GM21825 (cell line): ENCODE measurements at regions not wholly inside any gene's neighbourhood (a gene's known extent, or its start where the extent isn't known, plus 50 kb on each side); places are given as distances from the start of the nearest gene placed in this dataset.

Source experiments
- ATAC-seq: cut with Tn5 transposase; IDR thresholded peaks from one replicate; pipeline ENCODE4 v1.9.1; 2021; ENCODE audit warnings: mild to moderate bottlenecking, moderate library complexity; ENCODE audit not compliant: unreplicated experiment

DNA sequence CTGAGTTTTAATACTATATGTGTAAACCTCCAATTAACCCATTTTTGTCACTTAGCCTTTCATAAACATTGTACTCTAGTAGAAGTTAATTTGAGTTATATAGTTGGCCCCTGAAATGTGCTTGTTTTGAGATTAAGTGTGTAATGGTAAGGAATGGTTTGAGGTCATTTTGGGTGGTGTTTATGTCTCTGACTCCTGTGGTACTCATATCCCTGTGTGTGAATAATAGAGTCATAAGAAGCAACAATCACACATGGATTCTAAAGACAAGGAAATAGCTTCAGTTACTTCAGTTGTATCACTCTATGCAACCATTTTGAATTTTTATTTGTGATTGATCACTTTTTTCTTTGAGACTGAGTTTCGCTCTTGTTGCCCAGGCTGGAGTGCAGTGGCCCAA, 408.5 kb downstream of the MFSD1 start:
- no peak for ATAC-seq

DNA sequence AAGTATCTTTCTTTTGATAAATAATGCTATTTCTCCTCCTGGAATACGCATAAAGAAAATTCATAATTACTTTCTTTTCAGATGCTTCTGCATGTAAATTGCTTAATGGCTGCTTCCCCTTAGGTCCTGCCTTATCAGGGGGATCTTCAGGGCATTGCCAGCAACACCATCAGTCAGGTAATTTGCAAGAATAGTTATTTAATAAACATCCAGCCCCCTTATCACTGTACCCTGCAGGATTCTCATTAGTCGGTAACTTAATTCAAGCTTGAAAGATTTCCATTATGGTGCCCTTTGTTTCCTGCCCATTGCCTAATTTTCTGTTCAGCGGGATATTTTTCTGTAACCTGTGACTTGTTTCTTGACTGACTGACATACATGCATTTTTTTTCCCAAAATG, 414.5 kb downstream of the MFSD1 start:
- ATAC-seq: no peak

DNA sequence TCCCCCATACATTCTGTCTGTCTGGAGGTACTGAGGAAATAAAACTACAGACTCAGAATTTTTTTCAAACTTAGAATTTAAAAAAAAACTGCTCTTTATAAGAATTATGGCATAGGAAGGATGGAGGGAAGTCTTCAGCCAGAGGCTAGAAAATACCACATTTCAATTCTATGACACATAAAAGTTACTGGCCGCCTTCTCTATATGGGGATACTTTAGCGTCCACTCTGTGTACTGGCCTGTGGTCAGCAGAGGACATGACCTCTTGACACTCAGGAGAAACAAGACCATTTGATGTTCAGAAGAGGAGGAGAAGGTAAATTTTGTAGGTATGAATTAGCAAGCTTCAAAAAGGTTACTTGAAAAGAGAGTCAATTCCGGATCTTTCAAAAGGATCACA, 417.4 kb downstream of the MFSD1 start:
- no peak for ATAC-seq

DNA sequence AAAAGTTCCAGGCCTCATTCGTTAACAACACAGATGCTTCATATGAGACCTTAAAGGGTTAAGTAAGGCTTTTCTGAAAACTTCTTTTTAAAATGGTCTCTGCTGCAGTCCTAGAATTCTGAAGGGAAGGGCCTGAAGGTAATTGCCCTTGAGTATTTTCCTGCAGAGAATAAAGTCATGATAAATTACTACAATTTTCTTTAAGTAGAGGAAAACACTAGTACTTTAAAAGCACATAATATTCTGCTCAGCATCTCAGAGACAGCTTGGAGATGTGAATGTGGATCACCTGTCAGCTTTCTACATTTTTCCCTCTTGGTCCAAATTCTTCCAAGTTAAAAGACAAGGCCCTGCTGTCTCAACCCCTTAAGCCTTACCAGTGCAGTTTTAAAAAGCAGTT, 419.5 kb downstream of the MFSD1 start:
- ATAC-seq: no peak

DNA sequence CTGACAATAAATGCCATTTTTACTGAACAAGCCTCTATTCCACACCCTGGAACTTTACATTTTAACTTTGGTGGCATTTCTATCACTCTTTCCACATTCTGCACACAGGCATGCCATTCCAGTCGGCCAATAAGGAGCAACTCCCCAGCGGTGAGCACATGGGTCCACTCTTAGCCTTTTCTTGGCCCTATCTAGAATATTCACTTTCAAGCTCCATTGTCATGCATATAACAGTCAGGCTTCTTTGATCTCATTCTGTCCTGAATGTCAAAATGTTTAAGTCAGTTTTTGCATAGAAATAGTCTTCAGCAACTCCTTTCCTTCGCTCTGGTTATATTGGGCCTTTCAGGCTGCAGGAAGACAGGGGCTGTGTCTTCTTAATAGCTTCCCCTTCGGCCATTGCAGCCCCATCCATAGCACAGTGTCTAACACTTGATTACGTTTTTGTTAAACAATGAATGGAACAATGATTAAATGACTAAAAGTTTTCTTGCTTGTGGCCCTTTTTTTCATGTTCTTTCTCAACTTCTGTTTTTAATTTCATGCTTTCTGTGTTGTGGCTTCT, 427.3 kb downstream of the MFSD1 start:
- ATAC-seq: no peak

DNA sequence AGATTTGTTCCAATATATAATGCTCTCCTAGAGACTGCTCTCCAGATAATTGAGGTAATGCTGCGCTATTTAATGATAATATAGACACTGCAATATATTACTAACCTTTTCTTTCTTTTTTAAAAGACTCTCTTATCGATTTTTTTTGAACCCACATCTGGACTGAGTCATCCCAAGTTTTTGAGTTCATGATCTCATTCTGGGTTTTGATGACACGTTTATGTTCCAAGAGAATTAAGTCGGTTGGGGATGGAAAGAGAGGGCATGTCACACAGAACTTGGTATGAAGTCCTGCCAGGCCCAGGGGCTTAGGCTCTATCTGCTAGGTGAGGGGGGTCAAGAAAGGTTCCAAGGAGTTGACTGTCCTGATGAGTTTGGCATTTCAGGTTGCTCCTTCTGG, 431.1 kb downstream of the MFSD1 start:
- ATAC-seq: no peak

DNA sequence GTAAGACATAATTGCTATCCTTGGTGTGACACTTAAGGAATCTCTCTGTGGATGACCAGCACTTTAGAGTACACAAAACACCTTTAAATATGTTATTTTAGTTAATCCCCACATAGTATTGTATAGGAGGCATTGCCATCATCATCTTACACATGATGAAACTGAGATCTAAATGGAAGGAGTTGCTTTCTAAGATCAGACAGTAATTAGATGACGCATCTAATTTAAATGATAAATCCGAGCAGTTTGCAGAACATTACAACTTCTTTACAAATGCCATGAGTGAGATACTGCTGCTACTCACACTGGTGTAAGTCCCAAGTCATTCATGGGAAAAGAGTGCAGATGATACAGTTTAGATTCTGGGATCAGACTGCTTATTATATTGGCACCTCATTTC, 431.9 kb downstream of the MFSD1 start:
- ATAC-seq: no peak

DNA sequence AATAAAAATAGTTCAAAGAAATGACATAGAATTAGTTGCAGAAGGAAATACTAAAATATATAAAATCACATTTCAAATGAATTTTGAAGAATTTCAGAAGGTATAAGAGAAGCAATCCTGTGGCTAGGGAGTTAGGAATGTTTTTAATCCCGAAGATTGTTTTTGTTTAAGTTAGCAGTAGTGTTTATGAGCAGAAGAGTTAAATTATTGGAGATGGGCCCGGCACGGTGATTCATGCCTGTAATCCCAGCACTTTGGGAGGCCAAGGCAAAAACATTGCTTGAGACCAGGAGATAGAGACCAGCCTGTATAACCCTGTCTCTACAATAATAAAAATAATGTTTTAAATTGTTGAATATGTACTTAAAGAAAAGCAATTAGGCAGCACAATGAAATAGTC, 432.5 kb downstream of the MFSD1 start:
- no peak for ATAC-seq

DNA sequence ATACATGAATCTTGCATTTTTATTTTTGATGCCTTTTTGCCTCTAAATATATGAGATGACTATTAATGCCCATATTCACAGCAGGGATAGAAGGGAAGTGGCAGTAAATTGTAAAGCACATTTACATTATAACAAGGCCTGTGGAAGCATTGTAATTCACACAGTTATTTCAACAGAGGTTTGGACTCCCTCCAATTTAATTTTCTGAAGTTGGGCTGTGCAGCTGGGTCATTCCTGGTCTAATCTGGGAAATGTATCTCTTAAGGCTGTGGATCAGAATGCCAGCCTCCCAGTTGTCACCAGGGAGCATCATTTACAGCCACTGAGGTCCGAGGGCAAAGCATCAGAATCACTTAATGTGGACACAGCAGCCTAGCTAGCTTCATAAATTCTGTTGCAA, 434.5 kb downstream of the MFSD1 start:
- no peak for ATAC-seq

DNA sequence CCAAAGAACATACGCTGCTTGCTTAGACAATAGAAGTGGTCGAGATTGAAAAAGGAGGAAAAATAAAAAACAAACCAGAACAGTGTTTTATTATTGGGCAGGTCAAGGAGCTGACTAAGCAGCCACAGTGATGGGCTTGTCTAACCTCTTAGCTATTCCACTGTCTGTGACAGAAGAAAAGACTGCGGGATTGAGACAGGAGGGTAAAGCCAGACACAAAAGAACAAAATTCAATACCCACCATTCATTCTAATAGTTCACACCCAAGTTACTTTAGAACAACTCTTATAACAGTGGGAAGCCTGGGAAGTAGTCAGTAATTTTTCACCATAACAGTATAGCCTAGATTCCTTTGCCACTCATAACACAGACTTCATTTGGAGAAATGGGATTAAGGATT, 435.4 kb downstream of the MFSD1 start:
- no peak for ATAC-seq

DNA sequence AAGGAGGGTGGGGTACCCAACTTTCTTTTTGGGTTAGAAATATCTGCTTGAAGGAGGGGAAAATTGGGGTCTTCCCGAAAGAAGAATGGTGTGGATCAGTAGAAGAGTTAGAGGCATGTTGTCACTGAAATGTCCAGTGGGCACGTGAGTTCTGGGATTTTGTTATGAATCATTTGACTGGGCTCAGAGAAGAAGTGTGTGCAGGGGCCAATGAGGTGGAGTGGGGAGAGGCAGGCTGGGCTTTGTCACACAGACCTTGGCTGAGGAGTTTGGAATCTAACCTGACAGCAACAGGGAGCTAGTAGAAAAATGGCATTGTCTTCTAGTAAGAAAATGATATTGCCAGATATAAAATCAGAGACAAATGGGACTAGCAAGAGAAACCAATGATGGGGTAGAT, 436.8 kb downstream of the MFSD1 start:
- ATAC-seq: no peak

DNA sequence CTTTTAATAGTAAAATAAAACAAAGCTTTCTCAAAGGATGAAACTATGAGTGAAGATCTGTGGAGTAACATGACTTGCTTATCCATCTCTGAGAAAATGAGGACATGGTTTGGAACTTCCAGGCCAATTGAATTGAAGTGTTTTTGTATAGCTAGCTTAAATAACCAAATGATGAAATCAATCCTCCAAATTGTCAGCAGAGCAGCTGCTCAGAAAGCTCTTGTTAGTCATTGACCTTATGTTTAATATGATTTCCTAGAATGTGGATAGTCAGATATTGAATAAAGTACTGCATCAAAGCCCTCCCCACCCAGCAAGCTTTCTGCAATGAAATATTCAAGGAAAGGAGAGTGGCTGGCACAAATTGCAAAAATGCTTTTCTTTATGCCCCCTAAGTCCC, 437.2 kb downstream of the MFSD1 start:
- ATAC-seq: no peak

DNA sequence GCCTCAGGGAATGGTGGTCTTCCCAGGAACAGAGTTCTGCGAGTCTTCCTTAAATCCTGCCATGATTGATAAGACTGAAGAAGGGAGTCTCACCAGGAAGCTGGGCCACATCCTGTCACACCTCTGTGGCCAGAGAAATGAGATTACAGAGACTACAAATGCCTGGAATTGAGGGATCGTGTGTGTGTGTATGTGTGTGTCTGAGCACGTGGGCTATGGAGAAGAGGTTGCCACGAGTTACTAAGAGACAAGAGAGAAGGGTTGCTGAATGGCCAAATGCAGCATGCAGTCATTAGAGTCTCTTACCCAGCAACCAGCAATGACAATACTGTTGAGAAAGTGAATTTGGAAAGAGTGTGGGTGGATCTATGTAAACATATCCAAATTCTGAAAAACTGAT, 443.1 kb downstream of the MFSD1 start:
- ATAC-seq: no peak

DNA sequence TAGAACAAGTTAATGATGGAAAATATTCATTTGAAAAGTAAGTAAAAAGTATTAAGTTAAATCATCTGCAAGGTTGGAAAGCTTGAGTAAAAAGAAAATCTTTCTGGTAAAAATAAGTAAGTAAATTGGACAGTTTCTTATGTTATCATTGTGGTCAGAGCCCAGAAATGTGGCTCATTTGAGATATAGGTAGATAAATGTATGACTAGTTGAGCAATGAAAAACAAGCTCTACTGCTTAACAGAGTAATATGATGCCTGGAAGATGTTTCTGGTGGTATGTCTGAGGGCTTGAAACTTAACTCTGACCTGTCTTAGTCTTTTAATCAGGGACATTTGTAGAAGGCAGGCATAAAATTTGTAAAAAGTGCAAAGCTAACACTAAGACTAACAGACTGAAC, 444.0 kb downstream of the MFSD1 start:
- ATAC-seq: no peak

DNA sequence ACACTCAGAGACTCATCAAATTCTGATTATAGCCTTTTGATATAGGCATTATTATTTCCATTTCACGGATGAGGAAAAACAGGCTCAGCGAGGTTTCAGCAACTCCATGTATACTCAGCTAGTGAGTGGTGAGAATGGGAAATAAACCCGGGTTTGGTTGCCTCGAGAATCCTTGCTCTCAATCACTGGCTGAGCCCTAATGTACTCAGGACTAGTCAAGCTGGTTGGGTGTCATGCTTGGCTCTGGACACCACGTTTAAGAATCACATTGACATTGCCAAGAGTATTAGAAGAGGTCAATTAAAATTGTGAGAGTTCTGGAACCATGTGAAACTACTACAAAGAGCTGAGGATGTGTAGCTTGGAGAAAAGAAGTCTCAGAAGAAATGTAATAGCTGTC, 444.5 kb downstream of the MFSD1 start:
- no peak for ATAC-seq

DNA sequence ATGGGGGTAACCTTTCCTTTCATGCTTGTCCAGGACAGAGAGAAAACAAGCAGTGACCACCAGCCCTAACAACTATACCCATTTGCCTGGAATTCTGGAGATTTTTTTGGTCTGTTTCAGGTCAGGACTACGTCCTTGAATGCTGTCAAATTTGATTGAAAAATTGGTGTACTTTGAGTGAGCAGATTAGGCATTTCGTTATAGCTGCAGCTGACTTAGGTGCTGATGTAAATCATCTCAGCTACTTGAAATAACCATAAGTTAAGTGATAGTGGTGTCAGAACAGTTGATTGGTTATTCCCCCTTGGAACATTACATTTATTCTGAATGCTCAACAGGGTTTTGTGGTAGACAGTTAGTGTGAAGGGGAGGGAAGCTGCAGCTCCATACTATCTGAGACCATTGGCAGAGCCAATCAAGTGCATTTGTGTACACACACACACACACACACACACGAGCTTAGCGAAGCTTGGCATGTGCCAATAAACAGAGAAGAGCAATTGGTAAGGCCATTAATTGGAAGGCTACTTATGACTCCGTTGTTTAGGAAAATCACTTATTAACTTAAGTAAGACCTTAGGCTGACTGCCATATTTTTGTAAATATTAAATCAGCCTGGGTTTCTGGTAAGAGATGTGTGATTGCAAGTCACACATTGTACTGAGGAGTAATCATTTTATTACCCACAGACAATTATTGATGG, 447.8 kb downstream of the MFSD1 start:
- ATAC-seq: no peak

DNA sequence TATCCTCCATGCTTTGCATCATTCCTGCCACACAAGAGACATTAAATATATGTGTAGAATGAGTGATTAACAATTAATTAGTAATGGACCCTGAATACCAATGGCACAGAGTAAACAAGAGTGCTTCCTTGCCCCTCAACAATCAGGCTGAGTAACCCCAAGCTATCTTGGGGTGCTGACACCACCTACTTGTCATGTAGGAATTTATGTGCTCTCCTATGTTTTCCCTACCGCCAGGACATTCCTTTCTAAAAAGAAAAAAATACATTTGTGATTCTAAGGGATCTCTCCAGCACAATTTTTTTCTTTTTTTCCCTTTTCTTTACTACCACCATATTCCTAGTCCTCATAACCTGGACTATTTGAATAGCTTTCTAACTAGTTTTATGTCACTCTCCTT, 449.1 kb downstream of the MFSD1 start:
- ATAC-seq: no peak

DNA sequence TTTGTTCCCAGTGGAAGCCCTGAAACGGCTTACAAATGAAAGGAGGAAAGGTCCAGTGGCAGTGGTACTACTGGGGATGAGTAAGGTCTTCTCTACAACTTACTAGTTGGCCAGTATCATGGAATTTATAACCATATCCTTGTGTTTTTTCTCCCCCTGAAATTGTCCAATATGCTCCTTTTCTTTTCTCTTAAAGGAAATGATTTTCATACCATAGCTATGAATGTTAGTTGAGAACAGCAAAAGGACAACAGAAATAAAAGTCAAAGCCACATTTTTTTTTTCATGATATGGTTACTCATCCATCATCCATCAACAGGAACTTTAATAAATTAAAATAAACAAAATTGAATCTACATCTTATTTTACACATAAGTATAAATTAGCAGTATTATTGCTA, 450.4 kb downstream of the MFSD1 start:
- no peak for ATAC-seq

DNA sequence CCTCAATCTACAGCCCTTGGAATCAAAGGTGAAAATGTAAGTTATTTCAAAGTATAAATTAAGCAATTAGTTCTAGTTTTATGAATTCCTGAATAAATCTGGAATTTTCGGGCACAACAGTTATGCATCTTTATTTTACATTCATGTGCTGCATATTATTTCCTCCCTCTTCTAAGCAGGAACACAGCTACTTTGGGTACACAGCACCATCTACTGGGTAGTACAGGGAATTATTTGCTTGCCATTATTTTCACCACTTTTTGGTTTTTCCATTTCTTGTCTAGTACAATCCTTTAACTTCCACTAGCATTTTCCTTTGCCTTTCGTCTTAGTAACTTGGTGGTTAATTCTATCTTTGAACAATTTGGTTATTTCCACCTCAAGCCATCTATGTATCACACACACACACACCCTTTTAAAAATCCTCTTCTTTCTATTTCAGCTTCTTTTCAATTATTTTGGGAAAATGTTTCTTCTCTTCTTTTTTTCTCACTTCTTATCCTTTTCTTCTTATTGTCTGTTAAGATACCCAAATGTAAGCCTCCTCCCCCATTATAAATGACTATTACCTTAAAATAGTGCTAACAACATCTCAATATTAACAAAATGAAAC, 451.0 kb downstream of the MFSD1 start:
- ATAC-seq: no peak

DNA sequence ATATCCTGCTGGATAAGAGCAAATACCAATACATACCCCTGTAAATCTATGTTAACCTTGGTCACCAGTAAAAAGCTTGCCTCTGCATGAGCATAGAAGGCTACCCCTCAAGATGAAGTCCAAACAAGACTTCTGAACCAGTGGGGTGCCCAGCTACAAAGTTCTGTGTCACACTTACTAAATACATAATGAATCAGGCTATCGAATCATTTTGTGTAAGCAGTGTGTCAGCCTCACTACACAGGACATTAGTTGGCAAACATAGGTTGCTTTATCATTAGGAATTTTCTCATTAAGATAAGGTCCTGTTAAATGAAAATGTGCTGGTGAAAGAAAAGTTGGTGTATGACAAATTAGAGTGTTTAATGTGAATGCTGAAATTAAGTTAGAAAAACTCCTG, 452.0 kb downstream of the MFSD1 start:
- no peak for ATAC-seq

DNA sequence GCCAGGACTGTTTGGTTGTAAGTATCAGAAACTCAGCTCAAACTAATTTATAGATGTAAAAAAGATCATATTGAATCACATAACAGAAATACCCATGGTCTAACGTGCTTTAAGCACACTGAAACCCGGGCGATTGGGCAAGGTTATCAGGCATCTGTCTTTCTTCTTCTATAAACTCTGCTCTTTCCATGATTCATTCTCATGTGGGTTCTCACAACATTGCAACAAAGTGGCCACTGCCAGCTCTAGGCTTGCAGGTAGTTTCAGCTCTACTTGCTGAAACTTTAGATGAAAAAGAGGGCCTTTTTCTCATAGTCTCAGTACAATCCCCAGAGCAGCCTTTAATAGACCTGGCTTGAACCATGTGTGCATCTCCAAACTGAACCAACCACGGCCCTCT, 456.1 kb downstream of the MFSD1 start:
- no peak for ATAC-seq

DNA sequence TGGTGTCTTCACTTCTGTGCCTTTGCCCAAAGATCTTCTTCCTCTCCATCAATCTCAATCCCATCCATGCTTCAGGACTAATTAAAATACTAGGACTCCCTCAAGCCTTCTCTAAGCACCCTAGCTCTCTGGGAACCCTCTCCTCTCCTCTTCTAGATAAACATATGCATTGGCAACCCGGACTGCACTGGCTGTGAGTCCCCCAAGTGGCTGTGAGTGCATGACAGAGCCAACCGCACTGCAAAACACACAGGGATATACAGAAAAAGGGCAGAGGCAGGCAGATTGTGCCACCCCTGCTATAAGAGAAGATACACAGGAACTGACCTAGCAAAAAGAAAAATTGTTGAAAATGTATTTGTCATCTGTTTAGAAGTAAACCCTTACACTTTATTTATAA, 457.1 kb downstream of the MFSD1 start:
- no peak for ATAC-seq
